HL-60/S4 (cell line): ENCODE measurements at regions not wholly inside any gene's neighbourhood (a gene's known extent, or its start where the extent isn't known, plus 50 kb on each side); places are given as distances from the start of the nearest gene placed in this dataset.

Source experiments
- in situ Hi-C: fragments of 300-500 bp; cut with MboI; formaldehyde crosslinking; loops from 2 replicates; pipeline ENCODE4 v1.14.3; 2022; ENCODE audit warnings: low sequenced_read_pairs

DNA sequence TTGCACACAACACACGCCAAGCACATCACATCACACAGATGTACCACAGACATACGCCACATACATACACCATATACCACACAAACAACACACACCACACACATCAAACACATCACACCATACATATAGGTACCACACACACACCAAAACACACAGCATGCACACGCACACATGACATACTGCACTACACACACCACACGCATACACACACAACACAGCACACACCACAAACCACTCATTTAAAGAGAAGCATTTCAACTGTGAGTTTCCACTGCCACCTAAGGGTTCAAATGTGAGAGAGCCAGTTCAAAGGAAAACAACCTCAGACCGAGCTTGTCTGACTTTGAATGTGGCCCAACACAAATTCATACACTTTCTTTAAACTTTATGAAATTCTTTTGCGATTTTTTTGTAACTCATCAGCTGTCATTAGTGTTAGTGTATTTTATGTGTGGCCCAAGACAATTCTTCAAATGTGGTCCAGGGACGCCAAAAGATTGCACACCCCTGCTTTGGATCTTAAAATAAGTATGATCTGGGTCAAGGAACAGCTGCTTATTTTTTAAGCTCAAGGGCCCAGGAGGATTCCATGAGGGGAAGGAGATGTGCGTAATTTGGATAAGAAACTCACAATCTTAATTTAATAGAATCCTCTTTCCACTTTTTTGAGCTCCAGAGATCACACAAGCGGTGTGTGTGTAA is 494.6 kb downstream of the GADD45G start:
- in situ Hi-C loops, result no loop called here

DNA sequence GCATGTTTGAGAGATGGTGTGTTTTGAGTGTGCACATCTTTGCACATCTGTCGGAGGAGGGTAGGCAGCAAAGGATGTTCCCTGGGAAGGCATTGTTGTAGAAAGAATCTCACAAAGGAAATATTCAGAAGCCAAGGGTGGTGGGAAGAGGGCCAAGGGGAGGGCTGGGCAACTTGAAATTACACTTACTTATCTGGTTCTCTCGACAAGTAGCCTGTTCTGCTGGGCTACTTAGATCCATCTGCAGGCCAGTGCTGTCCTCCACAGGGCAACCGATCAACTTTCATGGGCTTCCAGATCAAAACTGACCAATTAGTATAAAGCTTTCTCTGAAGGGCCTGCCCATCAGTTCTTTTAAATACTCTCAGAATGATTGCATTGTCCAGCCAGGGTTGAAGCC is 495.2 kb downstream of the GADD45G start:
- in situ Hi-C loops, result loop anchor here (5.0 kb wide), 1 partner anchor 503 kb away; no protein-coding TSS in a partner anchor

DNA sequence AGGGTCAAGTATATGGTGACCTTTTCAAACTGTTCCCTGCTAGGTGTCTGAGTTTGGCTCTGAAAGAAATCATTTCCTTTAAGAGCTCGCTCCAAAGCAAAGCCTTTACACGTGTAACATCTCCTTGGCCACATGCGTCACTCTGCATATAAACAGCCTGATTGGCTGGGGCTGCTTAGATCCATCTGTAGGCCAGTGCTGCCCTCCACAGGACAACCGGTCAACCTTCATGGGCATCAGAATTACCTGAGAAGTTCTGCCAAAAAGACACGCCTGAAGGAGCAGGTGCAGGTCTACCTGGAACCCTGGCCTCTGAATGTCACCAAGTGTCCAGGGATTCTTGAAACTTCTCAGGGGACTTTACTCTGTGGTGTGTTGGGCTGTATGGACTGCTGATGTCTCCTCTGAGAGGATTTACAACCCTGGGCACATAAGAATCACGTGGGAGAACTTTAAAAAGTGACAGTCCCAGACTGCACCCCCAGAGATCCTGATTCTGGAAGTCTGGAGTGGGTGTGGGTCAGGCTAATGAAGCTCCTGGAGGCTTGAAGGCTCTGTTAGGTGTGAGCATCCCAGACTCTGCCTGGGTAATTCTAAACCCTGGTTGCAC is 497.6 kb downstream of the GADD45G start:
- in situ Hi-C loops, result loop anchor here (5.0 kb wide), 1 partner anchor 505 kb away; no protein-coding TSS in a partner anchor

DNA sequence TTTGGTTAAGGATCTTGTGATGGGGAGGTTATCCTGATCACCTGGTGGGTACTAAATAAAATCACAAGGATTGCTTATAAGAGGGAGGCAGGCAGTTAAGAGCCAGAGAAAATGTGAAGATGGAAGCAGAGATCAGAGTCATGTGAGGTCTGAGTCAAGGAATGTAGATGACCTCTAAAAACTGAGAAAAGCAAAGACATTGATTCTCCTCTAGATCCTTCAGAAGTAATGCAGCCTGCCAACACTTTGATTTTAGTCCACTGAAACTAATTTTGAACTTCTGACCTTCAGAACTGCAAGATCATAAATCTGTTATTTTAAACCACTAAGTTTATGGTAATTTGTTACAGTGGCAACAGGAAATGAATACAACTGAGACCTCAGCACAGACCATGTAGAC is 499.0 kb downstream of the GADD45G start:
- in situ Hi-C loops, result loop anchor here (5.0 kb wide), 1 partner anchor 506 kb away; no protein-coding TSS in a partner anchor

DNA sequence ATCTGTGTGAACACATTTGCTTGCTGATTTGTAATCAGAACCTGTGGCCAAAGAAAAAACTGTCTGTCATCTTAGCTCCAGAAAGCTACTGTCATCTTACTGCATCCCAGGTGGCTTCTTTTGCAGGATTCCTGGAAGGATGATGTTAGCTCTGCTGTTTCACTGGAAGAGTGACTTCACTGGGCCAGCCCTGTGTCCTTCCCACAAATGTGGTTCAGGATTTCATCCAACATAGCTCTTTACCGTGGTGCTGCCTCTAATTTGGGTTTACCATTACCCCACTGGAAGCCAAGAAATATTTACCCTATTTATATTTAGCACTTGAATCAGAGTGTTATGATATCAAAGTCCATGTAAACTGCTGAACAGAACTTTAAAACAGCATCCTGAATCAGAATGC is 501.0 kb downstream of the GADD45G start:
- in situ Hi-C loops, result no loop called here

DNA sequence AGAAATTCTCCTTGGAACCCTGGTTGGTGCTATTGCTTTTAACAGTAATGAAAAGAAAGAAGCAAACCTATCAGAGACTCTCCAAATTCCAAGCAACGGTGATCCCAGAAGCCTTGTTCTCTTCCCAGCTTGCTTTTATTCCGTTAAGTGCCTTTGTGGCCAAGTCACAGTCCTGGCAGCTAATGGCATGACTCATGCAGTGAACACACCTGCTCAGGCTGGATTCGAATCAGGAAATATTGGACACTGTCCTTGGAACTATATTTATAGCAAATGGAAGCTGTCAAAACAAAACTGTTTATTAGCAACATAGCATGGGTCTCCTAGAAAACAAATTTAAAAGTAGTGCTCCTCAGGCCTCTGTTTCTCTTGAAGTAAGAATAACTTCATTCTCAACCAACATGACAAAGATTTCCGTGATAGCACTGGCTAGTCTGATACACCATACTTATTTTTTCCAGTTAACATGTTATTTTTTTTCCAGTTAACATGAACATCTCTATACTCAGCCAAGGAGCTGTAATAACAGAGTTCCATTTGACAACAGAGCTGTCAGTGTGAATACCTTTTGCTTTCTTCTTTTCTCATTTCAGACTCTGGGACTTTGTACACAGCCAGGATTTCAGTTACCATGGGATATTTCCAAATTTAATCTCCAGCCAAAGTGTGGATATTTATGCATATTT is 502.4 kb downstream of the GADD45G start:
- in situ Hi-C loops, result no loop called here

DNA sequence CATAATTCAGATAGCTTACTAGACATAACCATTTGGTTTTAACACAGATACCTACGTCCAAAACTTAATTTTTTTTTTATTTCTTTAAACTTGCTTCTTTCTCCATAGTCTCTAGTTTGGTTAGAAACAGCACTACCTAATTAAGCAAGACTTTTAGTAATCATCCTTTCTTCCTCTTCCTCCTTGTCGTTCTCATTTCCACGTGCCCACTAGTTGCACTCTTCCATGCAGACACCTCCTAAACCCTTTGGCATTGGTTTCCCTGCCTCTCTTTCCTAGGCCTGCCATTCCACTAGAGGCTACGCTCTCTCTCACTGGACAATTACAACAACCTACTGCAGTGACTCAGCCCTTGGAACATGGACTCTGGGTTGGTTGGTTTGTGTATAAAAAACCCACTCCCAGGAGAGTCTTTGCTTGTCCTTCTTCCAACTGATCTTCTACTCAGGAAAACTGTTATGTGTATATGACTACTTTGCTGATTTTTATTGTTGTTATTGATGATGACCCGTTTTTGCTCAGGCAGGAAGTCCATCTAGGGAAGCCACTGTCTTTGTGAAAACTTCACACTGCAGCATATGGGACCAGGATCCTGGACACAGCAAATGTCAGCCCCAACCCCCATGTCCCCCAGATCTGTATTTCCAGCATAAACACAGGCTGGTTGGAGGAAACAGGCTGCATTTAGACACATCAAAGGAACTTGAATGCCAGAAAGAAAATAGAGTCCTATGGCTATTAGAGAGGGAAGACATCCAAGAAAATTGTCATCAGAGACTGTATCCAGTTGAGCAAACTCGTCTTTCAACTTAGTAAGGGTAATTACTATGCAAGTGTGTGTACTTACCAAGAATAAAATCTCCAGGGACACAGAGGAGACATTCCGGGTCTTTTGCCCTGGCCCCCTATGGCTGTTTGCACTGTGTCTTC is 503.2 kb downstream of the GADD45G start:
- in situ Hi-C loops, result no loop called here

DNA sequence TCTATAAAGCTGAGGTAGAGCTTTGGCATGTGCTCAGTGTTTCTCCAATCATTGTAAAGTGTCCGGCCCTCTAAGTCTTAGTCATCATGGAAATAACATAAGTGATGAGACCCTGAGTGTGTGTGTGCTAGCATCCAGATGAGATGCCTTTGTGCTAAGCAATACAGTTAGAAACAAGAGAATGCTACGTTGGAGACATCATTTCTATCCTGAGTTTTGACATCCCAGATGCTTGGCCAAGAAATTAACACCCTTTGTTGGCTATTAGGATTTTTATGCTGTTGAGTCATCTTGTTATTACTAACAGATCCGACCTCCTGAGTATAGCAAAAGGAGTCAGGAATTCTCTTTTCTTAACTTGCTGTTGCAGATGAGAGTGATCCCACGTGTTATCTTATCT is 508.0 kb downstream of the GADD45G start:
- in situ Hi-C loops, result no loop called here

DNA sequence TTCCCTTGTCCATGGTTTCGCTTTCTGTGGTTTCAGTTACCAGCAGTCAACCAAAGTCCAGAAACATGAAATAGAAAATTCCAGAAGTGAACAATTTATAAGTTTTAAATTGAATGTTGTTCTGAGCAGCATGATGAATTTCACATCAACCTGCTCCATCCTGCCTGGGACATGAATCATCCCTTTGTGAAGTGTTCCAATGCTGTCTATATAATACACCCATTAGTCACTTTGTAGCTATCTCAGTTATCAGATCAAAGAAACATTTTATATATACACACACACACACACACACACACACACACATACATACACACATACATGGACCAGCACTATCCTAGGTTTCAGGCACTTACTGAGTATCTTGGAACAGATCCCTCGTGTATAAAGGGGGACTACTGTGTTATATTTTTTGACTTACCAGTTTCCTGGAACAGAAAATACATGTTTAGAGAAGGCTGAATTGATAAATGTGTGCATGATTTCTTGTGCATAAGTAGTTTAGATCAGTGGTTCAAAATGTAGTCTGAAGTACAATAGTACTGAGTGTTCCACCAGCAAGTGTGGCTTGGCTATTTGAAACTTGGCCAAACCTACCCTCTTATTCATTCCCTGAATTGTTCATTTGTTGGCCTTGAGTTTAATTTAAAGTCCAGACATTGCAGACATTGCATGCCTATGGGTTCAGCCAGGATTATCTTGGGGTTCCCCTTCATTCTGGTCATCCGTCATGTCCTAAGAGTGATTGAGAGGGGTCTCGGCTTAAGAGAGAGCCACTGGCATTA is 510.0 kb downstream of the GADD45G start:
- in situ Hi-C loops, result no loop called here

DNA sequence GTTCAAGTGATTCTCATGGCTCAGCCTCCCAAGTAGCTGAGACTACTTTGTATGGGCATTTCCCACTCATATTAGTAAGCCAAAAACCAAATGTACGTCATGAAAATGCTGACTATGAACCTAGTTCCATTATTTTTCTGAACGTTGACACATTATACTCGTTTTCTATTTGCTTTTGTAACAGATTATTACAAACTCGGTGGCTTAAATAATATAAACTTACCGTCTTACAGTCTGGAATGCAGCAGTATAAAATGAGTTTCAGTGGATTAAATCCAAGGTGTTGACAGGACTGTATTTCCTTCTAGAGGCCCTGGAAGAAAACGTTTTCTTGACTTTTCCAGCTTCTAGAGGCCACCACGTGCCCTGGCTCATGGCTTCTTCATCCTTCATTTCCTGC is 517.0 kb downstream of the GADD45G start:
- in situ Hi-C loops, result no loop called here

DNA sequence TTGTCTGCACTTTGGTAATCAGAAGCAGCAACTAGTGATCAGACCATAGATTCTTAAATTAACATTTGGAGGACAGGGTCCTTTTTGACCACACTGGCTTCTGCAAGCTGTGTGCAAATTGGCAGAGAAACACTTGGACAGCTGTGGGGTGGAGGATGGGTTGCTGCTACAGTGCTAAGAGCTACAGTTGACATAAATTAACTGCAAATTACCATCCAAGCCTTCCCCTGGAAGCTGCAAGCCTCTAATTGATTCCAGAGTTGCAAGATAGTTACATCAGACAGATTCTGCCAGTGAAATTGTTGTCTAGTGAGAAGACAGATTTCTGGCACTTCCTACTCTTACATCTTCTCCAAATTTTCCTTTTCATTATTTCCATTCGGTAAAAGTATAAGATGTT is 517.7 kb downstream of the DIRAS2 start:
- in situ Hi-C loops, result loop anchor here (25.0 kb wide), 1 partner anchor 112 kb away; no protein-coding TSS in a partner anchor

DNA sequence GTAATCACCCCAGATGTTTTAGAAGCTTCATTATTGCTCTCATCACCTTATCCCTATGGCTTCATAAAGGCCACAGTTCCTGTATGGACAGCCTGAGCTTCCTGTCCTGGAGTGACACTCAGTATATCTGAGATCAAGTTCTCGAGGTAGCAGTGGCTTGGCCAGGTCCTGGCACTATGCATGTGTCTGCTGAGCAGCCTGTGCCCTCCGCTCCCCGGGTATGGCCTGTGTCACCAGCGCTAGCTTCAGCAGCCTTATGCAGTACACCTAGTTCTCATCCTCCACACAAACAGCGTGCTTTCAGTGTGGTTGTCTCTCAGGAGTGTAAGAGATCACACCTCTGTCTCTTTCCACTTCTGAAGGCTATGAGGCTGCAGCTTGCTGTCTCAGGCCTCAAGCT is 514.7 kb downstream of the DIRAS2 start:
- in situ Hi-C loops, result loop anchor here (25.0 kb wide), 1 partner anchor 109 kb away; no protein-coding TSS in a partner anchor

DNA sequence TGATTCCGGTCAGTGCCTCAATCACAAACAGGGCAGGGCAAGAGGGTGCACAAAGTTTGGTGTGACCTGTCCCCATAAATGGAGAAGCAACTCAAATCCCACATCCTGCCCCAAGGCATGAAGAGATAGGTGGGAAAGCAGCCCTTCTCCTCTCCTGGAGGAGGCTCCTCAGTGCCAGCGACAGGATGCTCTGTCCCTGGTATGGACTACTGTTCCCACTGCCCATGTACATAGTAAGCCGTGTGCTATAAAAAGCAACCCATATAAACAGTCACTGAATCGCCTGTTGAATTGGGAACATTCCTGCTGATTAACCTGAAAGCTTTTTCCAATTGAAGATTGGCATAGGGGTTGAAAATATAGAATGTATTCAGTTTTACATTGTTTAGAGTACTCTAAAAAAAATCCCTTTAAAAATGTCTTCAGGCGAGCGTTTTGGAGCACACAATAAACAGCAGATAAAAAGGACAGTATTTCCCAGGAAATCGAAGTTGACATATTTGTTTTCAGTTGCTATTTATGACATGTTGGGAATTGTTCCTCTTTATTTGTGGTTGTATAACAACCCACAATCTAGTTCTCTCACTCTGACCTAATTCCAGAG is 513.9 kb downstream of the DIRAS2 start:
- in situ Hi-C loops, result loop anchor here (25.0 kb wide), 1 partner anchor 109 kb away; no protein-coding TSS in a partner anchor

DNA sequence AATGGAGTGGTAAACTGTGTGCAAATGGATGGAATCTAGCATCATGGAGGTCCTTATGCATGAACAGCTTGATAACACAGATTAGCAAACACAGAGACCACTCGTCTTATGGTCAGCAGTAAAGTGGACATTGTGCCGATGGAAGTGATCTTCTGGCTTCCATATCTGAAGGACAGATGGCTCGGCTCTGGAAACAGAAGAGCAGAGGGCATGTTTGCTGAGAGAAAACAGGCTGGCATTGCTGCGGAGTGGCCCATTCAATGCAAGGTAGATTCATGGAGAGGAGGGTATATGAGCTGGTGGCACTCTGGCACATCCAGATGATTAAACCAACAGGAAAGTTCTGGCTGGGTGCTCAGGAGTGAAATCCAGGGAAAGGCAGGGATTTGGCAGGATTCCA is 513.2 kb downstream of the DIRAS2 start:
- in situ Hi-C loops, result loop anchor here (25.0 kb wide), 1 partner anchor 108 kb away; no protein-coding TSS in a partner anchor

DNA sequence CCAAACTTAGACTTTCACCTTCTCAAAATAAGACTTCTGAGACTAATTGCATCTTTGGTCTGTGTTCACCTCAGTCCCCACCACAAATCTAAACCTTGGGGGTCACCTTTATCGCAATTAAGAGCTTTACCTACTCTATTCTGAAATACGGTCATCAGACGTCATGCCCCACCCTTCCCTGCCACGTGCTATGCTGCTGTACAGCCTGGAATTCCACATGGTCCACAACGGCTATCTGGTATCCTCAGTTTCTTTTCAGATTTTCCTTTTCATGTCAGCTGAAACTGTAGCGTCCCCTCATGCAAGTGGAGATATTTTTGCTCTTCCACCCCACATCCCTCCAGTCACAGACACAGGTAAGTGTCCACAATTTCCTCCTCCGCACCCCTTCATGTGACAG is 511.1 kb downstream of the DIRAS2 start:
- in situ Hi-C loops, result loop anchor here (25.0 kb wide), 1 partner anchor 106 kb away; no protein-coding TSS in a partner anchor

DNA sequence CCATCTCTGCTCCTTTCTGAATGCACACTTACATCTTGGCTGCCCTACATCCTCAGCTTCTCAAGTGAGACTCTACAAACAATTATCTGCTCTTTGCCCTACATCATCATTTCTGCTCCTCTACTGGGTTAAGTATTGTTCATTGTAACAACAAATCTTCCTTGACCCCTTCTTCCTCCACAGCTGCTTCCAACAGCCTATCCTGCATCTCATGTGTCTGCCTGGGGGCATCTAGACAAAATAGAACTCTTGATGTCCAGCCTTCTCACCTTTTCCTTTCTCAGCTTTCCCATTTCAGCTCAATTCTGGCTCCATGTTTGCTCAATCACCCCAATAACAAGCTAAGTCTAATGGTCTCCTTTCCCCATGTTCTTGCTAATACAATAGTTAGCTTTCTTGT is 509.8 kb downstream of the DIRAS2 start:
- in situ Hi-C loops, result loop anchor here (25.0 kb wide), 1 partner anchor 104 kb away; no protein-coding TSS in a partner anchor

DNA sequence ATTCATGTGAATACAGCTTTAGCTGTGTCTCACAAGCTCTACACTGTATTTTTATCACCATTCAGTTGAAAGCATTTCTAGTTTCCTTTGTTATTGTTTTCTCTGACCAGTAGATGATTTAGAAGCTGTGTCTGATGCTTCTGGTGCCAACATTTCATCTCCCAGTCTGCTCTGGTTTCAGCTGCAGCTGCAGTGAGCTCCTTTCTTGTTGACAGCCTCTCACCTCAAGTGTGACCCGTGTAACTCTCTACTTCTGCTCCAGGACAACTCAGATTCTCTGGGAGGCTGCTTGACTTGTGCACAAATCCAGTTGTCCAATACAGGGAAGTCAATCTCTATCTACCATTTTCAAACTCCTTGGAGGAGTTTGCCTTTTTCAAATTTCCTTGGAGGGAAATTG is 504.8 kb downstream of the DIRAS2 start:
- in situ Hi-C loops, result loop anchor here (25.0 kb wide), 1 partner anchor 100 kb away; no protein-coding TSS in a partner anchor

DNA sequence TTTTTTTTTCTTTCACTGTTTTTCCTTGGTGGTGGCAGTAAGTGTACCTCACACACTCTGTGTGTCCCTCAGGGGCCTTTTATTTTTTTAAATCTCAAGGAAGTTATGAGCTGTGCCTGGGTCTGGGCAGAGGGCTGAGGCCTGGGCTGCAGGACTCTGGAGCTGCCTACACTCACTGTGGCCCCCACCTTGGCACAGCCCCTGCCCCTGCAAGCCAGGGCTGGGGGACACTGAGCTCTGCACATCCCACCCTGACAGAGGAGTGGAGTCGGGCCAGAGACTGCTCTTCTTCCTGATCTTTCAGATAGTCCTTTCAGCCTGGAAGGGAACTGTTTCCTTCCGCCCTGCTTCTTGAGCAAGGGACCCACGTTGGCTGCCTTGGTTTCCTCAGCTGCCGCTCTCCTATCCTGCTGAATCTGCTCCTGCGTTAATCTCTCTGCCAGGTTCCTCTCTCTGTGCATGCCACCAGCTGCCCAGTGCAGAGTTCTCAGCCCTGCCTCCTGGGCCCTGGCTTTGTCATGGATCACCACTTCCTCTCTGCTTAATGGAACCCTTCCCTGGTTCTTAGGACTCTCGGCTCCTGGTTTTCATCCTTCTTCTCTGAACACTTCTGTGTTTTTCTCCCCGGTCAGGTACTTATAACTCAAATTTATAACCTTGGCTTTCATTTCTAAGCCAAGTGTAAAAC is 502.3 kb downstream of the DIRAS2 start:
- in situ Hi-C loops, result loop anchor here (10.0 to 25.0 kb wide), 3 partner anchors 97 to 735 kb away; no protein-coding TSS in a partner anchor
